Stomach (tissue), 8 donors: ENCODE measurements at regions not wholly inside any gene's neighbourhood (a gene's known extent, or its start where the extent isn't known, plus 50 kb on each side); places are given as distances from the start of the nearest gene placed in this dataset.

Source experiments
- DNase-seq, 2 donors: peaks; one replicate each; pipeline versions ENCODE4 v3.0.0 to v3.0.0-alpha.2; 2013 to 2019
- H3K27ac ChIP-seq, 5 donors: fragments of 200-600 bp in 4 of 5; sonication (generic) in 4 of 5; one replicate each; pipeline ENCODE4 v1.5.1; 2013 to 2019; ENCODE audit warnings: mild to moderate bottlenecking in 1 of 5, moderate library complexity in 1 of 5
- H3K27me3 ChIP-seq, 3 donors: fragments of 200-600 bp; sonication (generic); one replicate each; pipeline ENCODE4 v1.5.1; 2017 to 2019; ENCODE audit warnings: mixed run types in 1 of 3
- H3K36me3 ChIP-seq, 4 donors: fragments of 200-600 bp; sonication (generic); 1 replicate in 3 of 4; 2 replicates in 1 of 4; pipeline ENCODE4 v1.5.1; 2016 to 2019
- H3K4me1 ChIP-seq, 4 donors: fragments of 200-600 bp; sonication (generic); one replicate each; pipeline ENCODE4 v1.5.1; 2016 to 2019
- H3K4me3 ChIP-seq, 4 donors: fragments of 200-600 bp; sonication (generic) in 3 of 4; one replicate each; pipeline ENCODE4 v1.5.1; 2016 to 2019; ENCODE audit warnings: mild to moderate bottlenecking in 1 of 4
- H3K9me3 ChIP-seq, 4 donors: fragments of 200-600 bp; sonication (generic); one replicate each; pipeline ENCODE4 v1.5.1; 2016 to 2019
- EP300 ChIP-seq: sonication (generic); formaldehyde crosslinking; IDR thresholded peaks from one replicate; pipeline ENCODE4 v1.6.1; 2017; ENCODE audit warnings: antibody characterized with exemption
- POLR2A ChIP-seq, 4 donors: fragments of 450-650 bp; IDR thresholded peaks; one replicate each; pipeline ENCODE4 v1.6.1; 2016; ENCODE audit warnings: antibody characterized with exemption in 4 of 4, control low read depth in 2 of 4, mild to moderate bottlenecking in 1 of 4, moderate library complexity in 1 of 4
- POLR2AphosphoS5 ChIP-seq, 3 donors: sonication (generic); formaldehyde crosslinking; IDR thresholded peaks; one replicate each; pipeline ENCODE4 v1.6.1; 2016; ENCODE audit warnings: antibody characterized with exemption in 3 of 3
- WGBS, 5 donors: extraction: QIAGEN DNeasy Blood & Tissue Kit in 3 of 5; methylation state at CpG; one replicate each; pipeline versions ENCODE4 v1.1.5 to v1.1.7; 2013 to 2018; 5-methylcytosine and 5-hydroxymethylcytosine counted together
- intact Hi-C: fragments of 100-400 bp; cut with DNase I; formaldehyde crosslinking; loops from one replicate; pipeline ENCODE4 v1.15.1; 2023; ENCODE audit warnings: low total_unique reads
- TF ChIP-seq, protein P1 (sequence below), 7 experiments: fragments of 450-650 bp in 4 of 7; fragments of 200-600 bp in 3 of 7; sonication (generic) in 3 of 7; IDR thresholded peaks; one replicate each; pipeline ENCODE4 v1.5.1; 2016 to 2019; ENCODE audit warnings: antibody characterized with exemption in 7 of 7, control low read depth in 2 of 7, mild to moderate bottlenecking in 1 of 7
- donor health status: healthy with polysubstance abuse.
- donor health status: Bipolar disorder and iron deficiency.
- donor health status: healthy.

DNA sequence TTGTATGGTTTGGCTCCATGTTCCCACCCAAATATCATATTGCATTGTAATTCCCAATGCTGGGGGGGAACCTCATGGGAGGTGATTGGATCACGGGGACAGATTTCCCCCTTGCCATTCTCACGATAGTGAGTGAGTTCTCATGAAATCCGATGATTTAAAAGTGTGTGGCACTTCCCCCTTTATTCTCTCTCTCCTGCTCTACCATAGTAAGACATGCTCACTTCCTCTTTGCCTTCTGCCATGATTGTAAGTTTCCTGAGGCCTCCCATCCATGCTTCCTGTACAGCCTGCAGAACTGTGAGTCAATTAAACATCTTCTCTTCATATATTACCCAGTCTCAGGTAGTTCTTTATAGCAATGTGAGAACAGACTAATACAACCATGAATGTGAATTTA lies 211.6 kb upstream of the NR5A2 start:
- TF ChIP-seq POLR2A (IDR thresholded peaks at IDR 0.05) (no peak), EP300 (no peak), POLR2AphosphoS5 (IDR thresholded peaks at IDR 0.05) (no peak)
- TF ChIP-seq, protein P1, sequence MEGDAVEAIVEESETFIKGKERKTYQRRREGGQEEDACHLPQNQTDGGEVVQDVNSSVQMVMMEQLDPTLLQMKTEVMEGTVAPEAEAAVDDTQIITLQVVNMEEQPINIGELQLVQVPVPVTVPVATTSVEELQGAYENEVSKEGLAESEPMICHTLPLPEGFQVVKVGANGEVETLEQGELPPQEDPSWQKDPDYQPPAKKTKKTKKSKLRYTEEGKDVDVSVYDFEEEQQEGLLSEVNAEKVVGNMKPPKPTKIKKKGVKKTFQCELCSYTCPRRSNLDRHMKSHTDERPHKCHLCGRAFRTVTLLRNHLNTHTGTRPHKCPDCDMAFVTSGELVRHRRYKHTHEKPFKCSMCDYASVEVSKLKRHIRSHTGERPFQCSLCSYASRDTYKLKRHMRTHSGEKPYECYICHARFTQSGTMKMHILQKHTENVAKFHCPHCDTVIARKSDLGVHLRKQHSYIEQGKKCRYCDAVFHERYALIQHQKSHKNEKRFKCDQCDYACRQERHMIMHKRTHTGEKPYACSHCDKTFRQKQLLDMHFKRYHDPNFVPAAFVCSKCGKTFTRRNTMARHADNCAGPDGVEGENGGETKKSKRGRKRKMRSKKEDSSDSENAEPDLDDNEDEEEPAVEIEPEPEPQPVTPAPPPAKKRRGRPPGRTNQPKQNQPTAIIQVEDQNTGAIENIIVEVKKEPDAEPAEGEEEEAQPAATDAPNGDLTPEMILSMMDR (IDR thresholded peaks at IDR 0.05) = no peak
- no peak for DNase-seq
- WGBS, 5 donors = 69 to 94% (median 84%) methylated on average over 3 of the region's 3 CpGs
- H3K27me3 ChIP-seq = no peaks in the 10 kb centered on the region
- no peaks in the 10 kb centered on the region for H3K9me3 ChIP-seq
- H3K36me3 ChIP-seq = no peaks in the 10 kb centered on the region
- no peak overlapping the region for H3K4me3 ChIP-seq
- H3K4me1 ChIP-seq = no peaks in the 10 kb centered on the region
- H3K27ac ChIP-seq = no peak overlapping the region
- intact Hi-C loops = no loop called here

DNA sequence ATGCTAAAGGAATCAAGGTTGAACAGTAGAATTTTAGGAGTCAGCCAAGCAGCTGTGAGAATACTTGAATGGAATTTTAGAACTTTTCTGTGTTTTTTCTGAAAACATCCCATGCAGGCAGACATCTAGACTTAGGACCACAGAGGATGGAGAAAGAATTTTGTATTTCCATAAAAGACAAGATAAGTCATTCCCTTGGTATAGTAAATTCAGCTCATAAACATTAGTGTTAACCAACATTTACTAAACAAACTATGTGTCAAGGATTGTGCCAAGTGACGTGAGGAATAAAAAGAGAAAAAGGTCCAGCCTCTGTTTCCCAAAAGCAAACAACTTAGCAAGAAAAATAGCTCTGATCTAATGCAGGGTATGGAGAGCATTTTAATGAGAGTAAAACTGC lies 210.2 kb upstream of the NR5A2 start:
- 32 to 70% (median 56%) methylated on average over 1 of the region's 1 CpG for WGBS, 5 donors
- no peak for DNase-seq
- Histone ChIP-seq H3K4me1 (no peaks in the 10 kb centered on the region), H3K9me3 (no peaks in the 10 kb centered on the region), H3K27ac (no peak overlapping the region), H3K36me3 (no peaks in the 10 kb centered on the region), H3K27me3 (no peaks in the 10 kb centered on the region), H3K4me3 (no peak overlapping the region)
- TF ChIP-seq EP300 = no peak
- TF ChIP-seq, protein P1 (IDR thresholded peaks at IDR 0.05) = no peak
- no peak for TF ChIP-seq POLR2A (IDR thresholded peaks at IDR 0.05)
- TF ChIP-seq POLR2AphosphoS5 (IDR thresholded peaks at IDR 0.05) = no peak
- intact Hi-C loops = no loop called here

DNA sequence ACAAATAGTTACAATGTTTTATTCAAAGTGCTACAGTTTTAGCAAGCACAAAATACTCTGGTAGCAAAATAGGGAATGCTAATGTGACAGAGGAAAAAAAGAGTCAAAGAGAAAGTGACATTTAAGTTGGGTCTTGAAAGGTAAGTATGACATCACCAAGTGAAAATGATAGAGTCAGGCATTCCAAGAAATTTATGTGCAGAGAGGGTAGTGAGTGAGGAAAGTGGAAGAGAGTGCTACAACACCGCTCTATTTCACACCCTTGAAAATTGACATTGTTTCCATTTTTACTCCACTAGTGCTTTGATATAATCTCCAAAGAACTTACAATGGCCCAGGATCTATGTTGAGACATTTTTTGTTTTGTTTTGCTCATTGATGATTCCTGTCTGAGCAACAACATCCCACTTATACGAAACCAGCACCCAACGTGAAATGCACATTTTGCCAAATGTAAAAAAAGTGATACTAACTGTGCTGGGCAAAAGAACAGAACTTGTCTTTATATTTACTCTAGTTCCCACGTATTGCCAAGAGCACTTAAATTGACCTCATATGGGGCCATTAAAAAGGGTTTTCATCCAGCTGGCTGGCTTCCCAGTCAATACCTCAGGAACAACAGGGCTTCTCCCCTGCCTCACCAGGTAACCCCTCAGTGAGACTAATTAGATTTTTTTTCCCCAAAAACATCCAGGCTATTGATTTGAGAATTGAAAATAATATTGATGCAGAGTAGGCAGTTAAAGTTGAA lies 206.3 kb upstream of the NR5A2 start:
- no peaks in the 10 kb centered on the region for H3K9me3 ChIP-seq
- WGBS, 5 donors = 25 to 55% (median 46%) methylated on average over 4 of the region's 4 CpGs
- no peak overlapping the region for H3K4me3 ChIP-seq
- no peaks in the 10 kb centered on the region for H3K27me3 ChIP-seq
- H3K4me1 ChIP-seq = no peaks in the 10 kb centered on the region
- H3K27ac ChIP-seq = no peak overlapping the region
- H3K36me3 ChIP-seq = no peaks in the 10 kb centered on the region
- intact Hi-C loops = no loop called here
- DNase-seq = peak in 1 of 2 donors; percentile 20
- TF ChIP-seq, protein P1 (IDR thresholded peaks at IDR 0.05) = no peak
- no peak for TF ChIP-seq POLR2A (IDR thresholded peaks at IDR 0.05)

DNA sequence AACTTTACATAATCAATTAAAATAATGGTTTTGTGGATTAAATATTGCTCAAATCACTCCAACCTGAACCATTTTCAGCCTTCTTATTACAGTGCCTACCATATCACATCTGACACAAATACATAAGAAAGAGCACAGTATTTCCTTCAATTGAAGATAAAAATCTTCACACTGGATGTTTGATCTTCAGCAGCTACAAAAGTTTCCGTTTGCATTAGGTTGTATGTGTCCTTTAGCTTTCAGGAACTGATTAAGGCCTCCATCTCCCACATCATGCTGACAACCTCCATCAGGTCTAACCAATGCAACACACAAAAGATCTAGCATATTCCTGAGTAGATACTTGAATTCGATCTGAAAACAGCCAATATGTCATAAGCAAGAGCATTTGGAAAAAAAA lies 195.1 kb upstream of the NR5A2 start:
- no peaks in the 10 kb centered on the region for H3K36me3 ChIP-seq
- H3K4me1 ChIP-seq = no peaks in the 10 kb centered on the region
- 26 to 59% (median 39%) methylated on average over 2 of the region's 2 CpGs for WGBS, 5 donors

More for the DNA sequence above, 195.1 kb upstream of the NR5A2 start:
- intact Hi-C loops = no loop called here
- Histone ChIP-seq H3K4me3 (no peak overlapping the region), H3K27me3 (no peaks in the 10 kb centered on the region), H3K9me3 (peaks cover 0 to 5% (median 0%) of the 10 kb centered on the region in 4 donors), H3K27ac (no peak overlapping the region)
- no peak for DNase-seq
- TF ChIP-seq, protein P1 (IDR thresholded peaks at IDR 0.05) = no peak
- no peak for TF ChIP-seq POLR2AphosphoS5 (IDR thresholded peaks at IDR 0.05)
- TF ChIP-seq EP300 = no peak
- no peak for TF ChIP-seq POLR2A (IDR thresholded peaks at IDR 0.05)
